MM.1S (cell line): ENCODE measurements at regions not wholly inside any gene's neighbourhood (a gene's known extent, or its start where the extent isn't known, plus 50 kb on each side); places are given as distances from the start of the nearest gene placed in this dataset.

Experiments
- EZH2phosphoT487 ChIP-seq: fragments of 300-600 bp; sonication (generic); IDR thresholded peaks from 2 replicates; pipeline ENCODE4 v1.6.1; 2018; ENCODE audit warnings: antibody characterized with exemption, low read length
- TF ChIP-seq, protein P1 (sequence below): fragments of 300-600 bp; sonication (generic); IDR thresholded peaks from 2 replicates; pipeline ENCODE4 v1.5.1; 2016; ENCODE audit warnings: antibody characterized with exemption, low read length, mixed read lengths

DNA sequence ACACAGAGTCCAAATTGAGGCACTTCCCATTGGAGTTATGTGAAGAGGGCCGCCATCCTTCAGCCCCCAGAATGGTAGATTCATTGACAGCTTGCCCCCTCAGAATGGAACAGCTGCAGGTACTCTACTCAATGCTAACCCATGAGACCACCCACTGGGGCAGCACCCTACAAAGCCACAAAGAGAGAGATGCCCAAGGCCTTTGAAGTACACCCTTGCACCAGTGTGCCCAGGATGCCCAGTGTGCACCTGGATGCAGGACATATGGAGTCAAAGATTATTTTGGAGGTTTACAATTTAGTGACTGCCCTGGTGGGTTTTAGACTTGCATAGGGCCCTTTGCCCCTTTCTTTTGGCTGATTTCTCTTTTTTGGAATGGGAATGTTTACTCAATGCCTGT lies 933.9 kb downstream of the SLC16A7 start:
- TF ChIP-seq, protein P1, sequence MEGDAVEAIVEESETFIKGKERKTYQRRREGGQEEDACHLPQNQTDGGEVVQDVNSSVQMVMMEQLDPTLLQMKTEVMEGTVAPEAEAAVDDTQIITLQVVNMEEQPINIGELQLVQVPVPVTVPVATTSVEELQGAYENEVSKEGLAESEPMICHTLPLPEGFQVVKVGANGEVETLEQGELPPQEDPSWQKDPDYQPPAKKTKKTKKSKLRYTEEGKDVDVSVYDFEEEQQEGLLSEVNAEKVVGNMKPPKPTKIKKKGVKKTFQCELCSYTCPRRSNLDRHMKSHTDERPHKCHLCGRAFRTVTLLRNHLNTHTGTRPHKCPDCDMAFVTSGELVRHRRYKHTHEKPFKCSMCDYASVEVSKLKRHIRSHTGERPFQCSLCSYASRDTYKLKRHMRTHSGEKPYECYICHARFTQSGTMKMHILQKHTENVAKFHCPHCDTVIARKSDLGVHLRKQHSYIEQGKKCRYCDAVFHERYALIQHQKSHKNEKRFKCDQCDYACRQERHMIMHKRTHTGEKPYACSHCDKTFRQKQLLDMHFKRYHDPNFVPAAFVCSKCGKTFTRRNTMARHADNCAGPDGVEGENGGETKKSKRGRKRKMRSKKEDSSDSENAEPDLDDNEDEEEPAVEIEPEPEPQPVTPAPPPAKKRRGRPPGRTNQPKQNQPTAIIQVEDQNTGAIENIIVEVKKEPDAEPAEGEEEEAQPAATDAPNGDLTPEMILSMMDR: no peak
- no peak for TF ChIP-seq EZH2phosphoT487
